ENCODE measurements at regions not wholly inside any gene's neighbourhood (a gene's known extent, or its start where the extent isn't known, plus 50 kb on each side); places are given as distances from the start of the nearest gene placed in this dataset.

DNA sequence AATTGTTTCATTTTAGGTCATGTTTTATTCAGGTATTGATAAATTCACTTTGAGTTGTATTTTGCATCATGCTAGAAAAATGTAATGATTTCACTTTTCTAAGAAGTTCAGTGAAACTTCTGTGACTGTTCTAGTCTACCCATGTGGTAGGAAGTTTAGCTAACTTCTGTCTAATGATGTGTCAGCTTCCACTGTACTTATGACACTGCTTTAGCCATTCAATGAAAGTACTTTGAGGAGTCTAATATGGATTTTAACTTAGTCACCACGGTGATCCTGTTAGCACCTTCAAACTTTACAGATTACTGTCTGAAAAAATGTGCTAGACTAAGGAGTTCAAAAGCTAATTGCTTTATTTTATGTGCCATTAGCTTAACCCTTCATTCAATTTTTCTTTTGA is 1510.5 kb upstream of the CDH9 start:
- H4K20me1 ChIP-seq (ENCODE audit: insufficient read depth): no peaks in the 10 kb centered on the region
- no peak overlapping the region for H3K27ac ChIP-seq
- no peaks in the 10 kb centered on the region for H3K27me3 ChIP-seq (ENCODE audit: insufficient read depth, low read depth)
- H3K36me3 ChIP-seq (ENCODE audit: insufficient read depth): no peaks in the 10 kb centered on the region
- no peaks in the 10 kb centered on the region for H3K79me2 ChIP-seq (ENCODE audit: insufficient read depth, low read depth)
- TF ChIP-seq, protein P1, sequence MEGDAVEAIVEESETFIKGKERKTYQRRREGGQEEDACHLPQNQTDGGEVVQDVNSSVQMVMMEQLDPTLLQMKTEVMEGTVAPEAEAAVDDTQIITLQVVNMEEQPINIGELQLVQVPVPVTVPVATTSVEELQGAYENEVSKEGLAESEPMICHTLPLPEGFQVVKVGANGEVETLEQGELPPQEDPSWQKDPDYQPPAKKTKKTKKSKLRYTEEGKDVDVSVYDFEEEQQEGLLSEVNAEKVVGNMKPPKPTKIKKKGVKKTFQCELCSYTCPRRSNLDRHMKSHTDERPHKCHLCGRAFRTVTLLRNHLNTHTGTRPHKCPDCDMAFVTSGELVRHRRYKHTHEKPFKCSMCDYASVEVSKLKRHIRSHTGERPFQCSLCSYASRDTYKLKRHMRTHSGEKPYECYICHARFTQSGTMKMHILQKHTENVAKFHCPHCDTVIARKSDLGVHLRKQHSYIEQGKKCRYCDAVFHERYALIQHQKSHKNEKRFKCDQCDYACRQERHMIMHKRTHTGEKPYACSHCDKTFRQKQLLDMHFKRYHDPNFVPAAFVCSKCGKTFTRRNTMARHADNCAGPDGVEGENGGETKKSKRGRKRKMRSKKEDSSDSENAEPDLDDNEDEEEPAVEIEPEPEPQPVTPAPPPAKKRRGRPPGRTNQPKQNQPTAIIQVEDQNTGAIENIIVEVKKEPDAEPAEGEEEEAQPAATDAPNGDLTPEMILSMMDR (conservative IDR thresholded peaks at IDR 0.05; ENCODE audit: low read depth, low read length): no peak
- no peak overlapping the region for H3K4me2 ChIP-seq
- no peak overlapping the region for H2AFZ ChIP-seq (ENCODE audit: low read depth)
- no peak overlapping the region for H3K9ac ChIP-seq
- no peak overlapping the region for H3K4me3 ChIP-seq (IDR thresholded peaks at IDR 0.05; ENCODE audit: insufficient read depth, low read depth, low read length)
- no peaks in the 10 kb centered on the region for H3K4me1 ChIP-seq (ENCODE audit: low read depth, poor library complexity, severe bottlenecking)

DNA sequence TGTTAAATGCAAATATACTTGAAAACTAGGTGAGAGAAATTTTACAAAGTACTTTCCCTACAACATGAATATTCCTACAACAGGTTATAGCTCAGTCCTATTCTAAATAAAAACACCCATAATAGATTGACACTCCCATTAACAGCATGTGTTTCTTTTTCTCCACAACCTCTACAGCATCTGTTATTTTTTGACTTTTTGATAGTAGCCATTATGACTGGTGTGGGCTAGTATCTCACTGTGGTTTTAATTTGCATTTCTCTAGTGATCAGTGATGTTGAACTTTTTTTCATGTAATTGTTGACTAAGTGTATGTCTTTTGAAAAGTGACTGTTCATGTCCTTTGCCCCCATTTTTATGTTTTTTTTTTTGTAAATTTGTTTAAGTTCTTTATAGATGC is 1506.1 kb upstream of the CDH9 start:
- H3K36me3 ChIP-seq (ENCODE audit: insufficient read depth): no peaks in the 10 kb centered on the region
- H3K79me2 ChIP-seq (ENCODE audit: insufficient read depth, low read depth): no peaks in the 10 kb centered on the region
- TF ChIP-seq, protein P1 (conservative IDR thresholded peaks at IDR 0.05; ENCODE audit: low read depth, low read length): no peak
- no peak overlapping the region for H3K4me3 ChIP-seq (IDR thresholded peaks at IDR 0.05; ENCODE audit: insufficient read depth, low read depth, low read length)
- no peaks in the 10 kb centered on the region for H4K20me1 ChIP-seq (ENCODE audit: insufficient read depth)
- no peak overlapping the region for H2AFZ ChIP-seq (ENCODE audit: low read depth)
- H3K27me3 ChIP-seq (ENCODE audit: insufficient read depth, low read depth): no peaks in the 10 kb centered on the region
- H3K4me2 ChIP-seq: no peak overlapping the region
- H3K27ac ChIP-seq: no peak overlapping the region
- peaks cover 7% of the 10 kb centered on the region for H3K4me1 ChIP-seq (ENCODE audit: low read depth, poor library complexity, severe bottlenecking)
- no peak overlapping the region for H3K9ac ChIP-seq

DNA sequence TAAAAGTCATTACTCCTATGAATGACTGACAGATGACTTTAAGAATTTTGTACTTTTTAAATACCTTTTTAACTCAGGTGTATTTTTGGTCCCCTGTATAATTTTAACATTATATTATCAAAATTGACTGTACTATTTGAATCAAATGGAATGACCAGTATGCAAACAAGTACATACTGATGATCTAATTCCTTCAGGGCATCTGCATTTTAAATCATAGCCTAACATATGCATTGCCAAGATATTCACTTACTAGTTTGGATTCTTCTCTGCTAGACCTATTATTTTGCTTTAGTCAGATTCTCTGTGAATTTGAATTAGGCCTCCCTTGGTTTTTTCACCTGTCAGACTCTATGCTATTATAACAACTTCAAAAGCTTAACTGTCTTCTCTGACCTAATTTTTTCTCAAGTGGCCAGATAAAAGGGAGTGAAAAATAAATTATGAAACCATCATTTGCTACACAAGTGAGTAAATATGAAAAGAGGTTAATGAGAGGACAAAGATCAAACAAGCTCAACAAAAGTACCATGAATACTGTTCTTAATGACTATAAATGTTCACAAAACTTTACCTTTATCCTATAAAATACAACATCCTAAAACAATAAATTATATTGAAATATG is 1505.2 kb upstream of the CDH9 start:
- H3K4me2 ChIP-seq: no peak overlapping the region
- no peaks in the 10 kb centered on the region for H4K20me1 ChIP-seq (ENCODE audit: insufficient read depth)
- H3K27ac ChIP-seq: no peak overlapping the region
- no peaks in the 10 kb centered on the region for H3K27me3 ChIP-seq (ENCODE audit: insufficient read depth, low read depth)
- H2AFZ ChIP-seq (ENCODE audit: low read depth): no peak overlapping the region
- no peak overlapping the region for H3K4me3 ChIP-seq (IDR thresholded peaks at IDR 0.05; ENCODE audit: insufficient read depth, low read depth, low read length)
- no peaks in the 10 kb centered on the region for H3K79me2 ChIP-seq (ENCODE audit: insufficient read depth, low read depth)
- H3K36me3 ChIP-seq (ENCODE audit: insufficient read depth): no peaks in the 10 kb centered on the region
- H3K9ac ChIP-seq: no peak overlapping the region
- peaks cover 7% of the 10 kb centered on the region for H3K4me1 ChIP-seq (ENCODE audit: low read depth, poor library complexity, severe bottlenecking)
- TF ChIP-seq, protein P1 (conservative IDR thresholded peaks at IDR 0.05; ENCODE audit: low read depth, low read length): no peak

- TF ChIP-seq, protein P1 (conservative IDR thresholded peaks at IDR 0.05; ENCODE audit: low read depth, low read length): no peak
- Histone ChIP-seq H3K27me3 (ENCODE audit: insufficient read depth, low read depth) (no peaks in the 10 kb centered on the region), H2AFZ (ENCODE audit: low read depth) (no peak overlapping the region), H3K79me2 (ENCODE audit: insufficient read depth, low read depth) (no peaks in the 10 kb centered on the region), H3K9ac (no peak overlapping the region), H3K4me2 (no peak overlapping the region), H3K4me1 (ENCODE audit: low read depth, poor library complexity, severe bottlenecking) (peaks cover 7% of the 10 kb centered on the region), H3K36me3 (ENCODE audit: insufficient read depth) (no peaks in the 10 kb centered on the region), H4K20me1 (ENCODE audit: insufficient read depth) (no peaks in the 10 kb centered on the region), H3K4me3 (IDR thresholded peaks at IDR 0.05; ENCODE audit: insufficient read depth, low read depth, low read length) (no peak overlapping the region), H3K27ac (no peak overlapping the region)
Observed at GRCh38 chr5:28542987-28543386, 1504.6 kb upstream of the CDH9 start.
